ENCODE measurements at regions not wholly inside any gene's neighbourhood (a gene's known extent, or its start where the extent isn't known, plus 50 kb on each side); places are given as distances from the start of the nearest gene placed in this dataset.

- TF ChIP-seq ZNF384 (IDR thresholded peaks at IDR 0.05): no peak
- no peak for TF ChIP-seq NFRKB (IDR thresholded peaks at IDR 0.05)
- TF ChIP-seq SUZ12 (IDR thresholded peaks at IDR 0.05): no peak
- TF ChIP-seq CTBP1 (IDR thresholded peaks at IDR 0.05; ENCODE audit: borderline replicate concordance): no peak
- TF ChIP-seq FOXA1 (IDR thresholded peaks at IDR 0.05): no peak
- no peak for TF ChIP-seq SP1 (IDR thresholded peaks at IDR 0.05)
- no peak for TF ChIP-seq PKNOX1 (IDR thresholded peaks at IDR 0.05)
- no peak for TF ChIP-seq HDGF (IDR thresholded peaks at IDR 0.05; ENCODE audit: borderline replicate concordance)
- no peak for TF ChIP-seq FOXM1 (IDR thresholded peaks at IDR 0.05; ENCODE audit: borderline replicate concordance)
- TF ChIP-seq FOXK2 (IDR thresholded peaks at IDR 0.05): no peak
- no peak for TF ChIP-seq ARNT (IDR thresholded peaks at IDR 0.05)
- TF ChIP-seq L3MBTL2 (conservative IDR thresholded peaks at IDR 0.05): no peak
- DNase-seq (ENCODE audit: extremely low spot score): no peak
- CTCF ChIA-PET: no interaction called here
- POLR2A ChIA-PET: no interaction called here
Observed at GRCh38 chr11:97223647-97224046, 833.8 kb downstream of the JRKL start.

GRCh38 chr11:97224396-97224795 lies 834.6 kb downstream of the JRKL start:
- TF ChIP-seq ZNF384 (IDR thresholded peaks at IDR 0.05) (no peak), ELF4 (IDR thresholded peaks at IDR 0.05) (no peak), ARNT (IDR thresholded peaks at IDR 0.05) (no peak), FOXA1 (IDR thresholded peaks at IDR 0.05) (no peak), PKNOX1 (IDR thresholded peaks at IDR 0.05) (no peak), CTBP1 (IDR thresholded peaks at IDR 0.05; ENCODE audit: borderline replicate concordance) (no peak)
- no peak for DNase-seq (ENCODE audit: extremely low spot score)
- ChIA-PET POLR2A (no interaction called here), CTCF (no interaction called here)

GRCh38 chr11:97225794-97226193 lies 836.0 kb downstream of the JRKL start:
- ChIA-PET POLR2A (no interaction called here), CTCF (no interaction called here)
- DNase-seq (ENCODE audit: extremely low spot score): no peak
- TF ChIP-seq HDGF (IDR thresholded peaks at IDR 0.05; ENCODE audit: borderline replicate concordance): no peak
- TF ChIP-seq TARDBP (IDR thresholded peaks at IDR 0.05): no peak
- no peak for TF ChIP-seq ZNF384 (IDR thresholded peaks at IDR 0.05)
- TF ChIP-seq ARNT (IDR thresholded peaks at IDR 0.05): no peak
- no peak for TF ChIP-seq PKNOX1 (IDR thresholded peaks at IDR 0.05)
- no peak for TF ChIP-seq NFRKB (IDR thresholded peaks at IDR 0.05)
- no peak for TF ChIP-seq SP1 (IDR thresholded peaks at IDR 0.05)
- TF ChIP-seq CTBP1 (IDR thresholded peaks at IDR 0.05; ENCODE audit: borderline replicate concordance): no peak
- TF ChIP-seq BHLHE40 (IDR thresholded peaks at IDR 0.05; ENCODE audit: borderline replicate concordance): no peak
- no peak for TF ChIP-seq SUZ12 (IDR thresholded peaks at IDR 0.05)
- no peak for TF ChIP-seq FOXK2 (IDR thresholded peaks at IDR 0.05)
- no peak for TF ChIP-seq FOXA1 (IDR thresholded peaks at IDR 0.05)
- no peak for TF ChIP-seq L3MBTL2 (conservative IDR thresholded peaks at IDR 0.05)
- no peak for TF ChIP-seq LEF1 (IDR thresholded peaks at IDR 0.05; ENCODE audit: borderline replicate concordance)
- TF ChIP-seq ELF4 (IDR thresholded peaks at IDR 0.05): no peak
- TF ChIP-seq FOXM1 (IDR thresholded peaks at IDR 0.05; ENCODE audit: borderline replicate concordance): no peak

- CTCF ChIA-PET: no interaction called here
- POLR2A ChIA-PET: no interaction called here
- no peak for TF ChIP-seq SP1 (IDR thresholded peaks at IDR 0.05)
- TF ChIP-seq FOXA1 (IDR thresholded peaks at IDR 0.05): no peak
- no peak for TF ChIP-seq BHLHE40 (IDR thresholded peaks at IDR 0.05; ENCODE audit: borderline replicate concordance)
- TF ChIP-seq LEF1 (IDR thresholded peaks at IDR 0.05; ENCODE audit: borderline replicate concordance): no peak
- no peak for TF ChIP-seq PKNOX1 (IDR thresholded peaks at IDR 0.05)
- no peak for TF ChIP-seq FOXM1 (IDR thresholded peaks at IDR 0.05; ENCODE audit: borderline replicate concordance)
- no peak for TF ChIP-seq SUZ12 (IDR thresholded peaks at IDR 0.05)
- TF ChIP-seq NFRKB (IDR thresholded peaks at IDR 0.05): no peak
- TF ChIP-seq CTBP1 (IDR thresholded peaks at IDR 0.05; ENCODE audit: borderline replicate concordance): no peak
- TF ChIP-seq TARDBP (IDR thresholded peaks at IDR 0.05): no peak
- TF ChIP-seq ELF4 (IDR thresholded peaks at IDR 0.05): no peak
- DNase-seq (ENCODE audit: extremely low spot score): no peak
Observed at GRCh38 chr11:97229936-97230335, 840.1 kb downstream of the JRKL start.

- CTCF ChIA-PET: no interaction called here
- TF ChIP-seq SP1 (IDR thresholded peaks at IDR 0.05) (no peak), L3MBTL2 (conservative IDR thresholded peaks at IDR 0.05) (no peak), ELF4 (IDR thresholded peaks at IDR 0.05) (no peak), PKNOX1 (IDR thresholded peaks at IDR 0.05) (no peak), FOXA1 (IDR thresholded peaks at IDR 0.05) (no peak), FOXK2 (IDR thresholded peaks at IDR 0.05) (no peak), SUZ12 (IDR thresholded peaks at IDR 0.05) (no peak), TARDBP (IDR thresholded peaks at IDR 0.05) (no peak), LEF1 (IDR thresholded peaks at IDR 0.05; ENCODE audit: borderline replicate concordance) (no peak), FOXM1 (IDR thresholded peaks at IDR 0.05; ENCODE audit: borderline replicate concordance) (no peak), BHLHE40 (IDR thresholded peaks at IDR 0.05; ENCODE audit: borderline replicate concordance) (no peak), NFRKB (IDR thresholded peaks at IDR 0.05) (no peak), ARNT (IDR thresholded peaks at IDR 0.05) (no peak), ZNF384 (IDR thresholded peaks at IDR 0.05) (no peak), CTBP1 (IDR thresholded peaks at IDR 0.05; ENCODE audit: borderline replicate concordance) (no peak), HDGF (IDR thresholded peaks at IDR 0.05; ENCODE audit: borderline replicate concordance) (no peak)
- POLR2A ChIA-PET: no interaction called here
- no peak for DNase-seq (ENCODE audit: extremely low spot score)
Observed at GRCh38 chr11:97231231-97231630, 841.4 kb downstream of the JRKL start.
